ENCODE measurements at regions not wholly inside any gene's neighbourhood (a gene's known extent, or its start where the extent isn't known, plus 50 kb on each side); places are given as distances from the start of the nearest gene placed in this dataset.

GRCh38 chr5:2901096-2901495 lies 149.6 kb upstream of the IRX2 start:
- no peak for TF ChIP-seq CTCF (conservative IDR thresholded peaks at IDR 0.05 in 1 of 2, IDR thresholded peaks at IDR 0.05 in 1 of 2; ENCODE audit: low read depth in 1 of 2, low read length in 2 of 2)
- TF ChIP-seq EZH2 (IDR thresholded peaks at IDR 0.05; ENCODE audit: low read length, missing control alignments), result no peak
